C4-2B (cell line): ENCODE measurements at regions not wholly inside any gene's neighbourhood (a gene's known extent, or its start where the extent isn't known, plus 50 kb on each side); places are given as distances from the start of the nearest gene placed in this dataset.

Experiments used
- ZFX ChIP-seq: fragments of 450-650 bp; IDR thresholded peaks from 2 replicates; pipeline ENCODE4 v1.6.1; 2017
- TF ChIP-seq, protein P1 (sequence below): fragments of 450-650 bp; conservative IDR thresholded peaks from 2 replicates; pipeline ENCODE4 v1.5.1; 2017; ENCODE audit warnings: mild to moderate bottlenecking

GRCh38 chr4:125433453-125433852, 118.7 kb downstream of the FAT4 start:
- TF ChIP-seq, protein P1, sequence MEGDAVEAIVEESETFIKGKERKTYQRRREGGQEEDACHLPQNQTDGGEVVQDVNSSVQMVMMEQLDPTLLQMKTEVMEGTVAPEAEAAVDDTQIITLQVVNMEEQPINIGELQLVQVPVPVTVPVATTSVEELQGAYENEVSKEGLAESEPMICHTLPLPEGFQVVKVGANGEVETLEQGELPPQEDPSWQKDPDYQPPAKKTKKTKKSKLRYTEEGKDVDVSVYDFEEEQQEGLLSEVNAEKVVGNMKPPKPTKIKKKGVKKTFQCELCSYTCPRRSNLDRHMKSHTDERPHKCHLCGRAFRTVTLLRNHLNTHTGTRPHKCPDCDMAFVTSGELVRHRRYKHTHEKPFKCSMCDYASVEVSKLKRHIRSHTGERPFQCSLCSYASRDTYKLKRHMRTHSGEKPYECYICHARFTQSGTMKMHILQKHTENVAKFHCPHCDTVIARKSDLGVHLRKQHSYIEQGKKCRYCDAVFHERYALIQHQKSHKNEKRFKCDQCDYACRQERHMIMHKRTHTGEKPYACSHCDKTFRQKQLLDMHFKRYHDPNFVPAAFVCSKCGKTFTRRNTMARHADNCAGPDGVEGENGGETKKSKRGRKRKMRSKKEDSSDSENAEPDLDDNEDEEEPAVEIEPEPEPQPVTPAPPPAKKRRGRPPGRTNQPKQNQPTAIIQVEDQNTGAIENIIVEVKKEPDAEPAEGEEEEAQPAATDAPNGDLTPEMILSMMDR, result no peak
- no peak for TF ChIP-seq ZFX
